HEK293 (cell line): ENCODE measurements at regions not wholly inside any gene's neighbourhood (a gene's known extent, or its start where the extent isn't known, plus 50 kb on each side); places are given as distances from the start of the nearest gene placed in this dataset.

ENCODE experiments used
- HOXA7 ChIP-seq: sonication (generic); formaldehyde crosslinking; IDR thresholded peaks from 2 replicates; pipeline ENCODE4 v1.8.1; 2022; ENCODE audit warnings: missing genetic modification reagents, borderline replicate concordance
- PRDM10 ChIP-seq: fragments of 450-650 bp; formaldehyde crosslinking; IDR thresholded peaks from 2 replicates; pipeline ENCODE4 v1.5.1; 2016; ENCODE audit warnings: missing biosample characterization, missing genetic modification characterization
- REST ChIP-seq: fragments of 450-650 bp; formaldehyde crosslinking; IDR thresholded peaks from 2 replicates; pipeline ENCODE4 v1.5.1; 2016; ENCODE audit warnings: missing biosample characterization, missing genetic modification characterization
- TCF7L2 ChIP-seq: IDR thresholded peaks from 2 replicates; pipeline ENCODE4 v1.6.1; 2011; ENCODE audit warnings: low read depth, mild to moderate bottlenecking, inconsistent platforms, low read length, moderate library complexity, borderline replicate concordance
- ZFP3 ChIP-seq: fragments of 450-650 bp; formaldehyde crosslinking; IDR thresholded peaks from 2 replicates; pipeline ENCODE4 v1.5.1; 2016; ENCODE audit warnings: low read depth, missing biosample characterization, missing genetic modification characterization
- ZIC2 ChIP-seq: fragments of 450-650 bp; formaldehyde crosslinking; IDR thresholded peaks from 2 replicates; pipeline ENCODE4 v1.5.1; 2016; ENCODE audit warnings: missing biosample characterization, missing genetic modification characterization
- ZNF274 ChIP-seq, 2 experiments: fragments of 200-500 bp in 1 of 2; fragments of 450-650 bp in 1 of 2; sonication (Bioruptor generic) in 1 of 2; formaldehyde crosslinking in 1 of 2; IDR thresholded peaks; 2 replicates each; pipeline versions ENCODE4 v1.5.1 to v1.6.1; 2014 to 2016; ENCODE audit warnings: borderline replicate concordance in 1 of 2, inconsistent platforms in 1 of 2, low read length in 1 of 2, missing biosample characterization in 1 of 2, missing genetic modification characterization in 1 of 2
- ZNF423 ChIP-seq: fragments of 450-650 bp; formaldehyde crosslinking; IDR thresholded peaks from 2 replicates; pipeline ENCODE4 v1.5.1; 2016; ENCODE audit warnings: missing biosample characterization, missing genetic modification characterization
- ZNF518A ChIP-seq: fragments of 450-650 bp; formaldehyde crosslinking; conservative IDR thresholded peaks from 2 replicates; pipeline ENCODE4 v1.5.1; 2016; ENCODE audit warnings: low read depth, missing biosample characterization, missing genetic modification characterization
- ZNF529 ChIP-seq: fragments of 450-650 bp; formaldehyde crosslinking; IDR thresholded peaks from 2 replicates; pipeline ENCODE4 v1.5.1; 2017; ENCODE audit warnings: missing genetic modification characterization, missing biosample characterization; ENCODE audit not compliant: insufficient replicate concordance
- ZNF707 ChIP-seq: fragments of 450-650 bp; formaldehyde crosslinking; IDR thresholded peaks from 2 replicates; pipeline ENCODE4 v1.5.1; 2016; ENCODE audit warnings: missing biosample characterization, missing genetic modification characterization
- TF ChIP-seq, protein P1 (sequence below): fragments of 450-650 bp; formaldehyde crosslinking; IDR thresholded peaks from 2 replicates; pipeline ENCODE4 v1.5.1; 2016; ENCODE audit warnings: missing biosample characterization, missing genetic modification characterization

DNA sequence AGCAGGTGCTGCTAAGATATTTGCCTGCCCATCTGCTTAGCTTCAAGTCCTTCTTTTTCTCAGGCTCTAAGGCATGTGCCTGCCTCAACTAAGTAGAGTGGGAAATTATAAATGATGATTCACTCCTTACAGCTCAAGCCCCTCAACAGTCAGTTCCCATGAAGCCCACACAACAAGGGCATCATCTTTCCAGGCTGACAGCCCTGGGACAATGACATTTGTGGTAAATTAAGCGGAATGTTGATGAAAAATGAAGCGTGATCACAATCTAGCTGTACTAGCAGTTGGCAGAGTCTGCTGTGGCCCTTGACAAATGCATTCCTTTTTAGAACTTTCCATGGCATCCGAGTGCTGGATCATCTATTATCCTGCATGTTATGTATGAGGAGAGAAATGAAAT, 548.6 kb downstream of the KIF4B start:
- TF ChIP-seq, protein P1, sequence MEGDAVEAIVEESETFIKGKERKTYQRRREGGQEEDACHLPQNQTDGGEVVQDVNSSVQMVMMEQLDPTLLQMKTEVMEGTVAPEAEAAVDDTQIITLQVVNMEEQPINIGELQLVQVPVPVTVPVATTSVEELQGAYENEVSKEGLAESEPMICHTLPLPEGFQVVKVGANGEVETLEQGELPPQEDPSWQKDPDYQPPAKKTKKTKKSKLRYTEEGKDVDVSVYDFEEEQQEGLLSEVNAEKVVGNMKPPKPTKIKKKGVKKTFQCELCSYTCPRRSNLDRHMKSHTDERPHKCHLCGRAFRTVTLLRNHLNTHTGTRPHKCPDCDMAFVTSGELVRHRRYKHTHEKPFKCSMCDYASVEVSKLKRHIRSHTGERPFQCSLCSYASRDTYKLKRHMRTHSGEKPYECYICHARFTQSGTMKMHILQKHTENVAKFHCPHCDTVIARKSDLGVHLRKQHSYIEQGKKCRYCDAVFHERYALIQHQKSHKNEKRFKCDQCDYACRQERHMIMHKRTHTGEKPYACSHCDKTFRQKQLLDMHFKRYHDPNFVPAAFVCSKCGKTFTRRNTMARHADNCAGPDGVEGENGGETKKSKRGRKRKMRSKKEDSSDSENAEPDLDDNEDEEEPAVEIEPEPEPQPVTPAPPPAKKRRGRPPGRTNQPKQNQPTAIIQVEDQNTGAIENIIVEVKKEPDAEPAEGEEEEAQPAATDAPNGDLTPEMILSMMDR = no peak
- TF ChIP-seq HOXA7 (CRISPR knock-in tag) = no peak
- TF ChIP-seq ZIC2 (tag by site-specific recombination) = no peak
- no peak for TF ChIP-seq ZNF707 (tag by site-specific recombination)
- no peak for TF ChIP-seq ZNF274 (IDR thresholded peaks at IDR 0.05; ENCODE audit: low read length)
- no peak for TF ChIP-seq ZNF274 (tag by site-specific recombination; IDR thresholded peaks at IDR 0.05; ENCODE audit: borderline replicate concordance)
- TF ChIP-seq PRDM10 (tag by site-specific recombination) = no peak
- TF ChIP-seq ZFP3 (tag by site-specific recombination) = no peak
- TF ChIP-seq ZNF423 (tag by site-specific recombination) = no peak
- TF ChIP-seq ZNF518A (tag by site-specific recombination) = no peak
- TF ChIP-seq REST (tag by site-specific recombination) = no peak
- no peak for TF ChIP-seq ZNF529 (tag by site-specific recombination)
- no peak for TF ChIP-seq TCF7L2
